GM19023 (cell line): ENCODE measurements at regions not wholly inside any gene's neighbourhood (a gene's known extent, or its start where the extent isn't known, plus 50 kb on each side); places are given as distances from the start of the nearest gene placed in this dataset.
"Not testable (repeated sequence)": the region's sequence is repeated elsewhere in the genome, so short reads cannot be mapped to it uniquely, and the experiment has no call there.

ENCODE experiments used
- ATAC-seq: cut with Tn5 transposase; IDR thresholded peaks from one replicate; pipeline ENCODE4 v1.9.1; 2021; ENCODE audit warnings: mild to moderate bottlenecking, moderate library complexity; ENCODE audit not compliant: unreplicated experiment

DNA sequence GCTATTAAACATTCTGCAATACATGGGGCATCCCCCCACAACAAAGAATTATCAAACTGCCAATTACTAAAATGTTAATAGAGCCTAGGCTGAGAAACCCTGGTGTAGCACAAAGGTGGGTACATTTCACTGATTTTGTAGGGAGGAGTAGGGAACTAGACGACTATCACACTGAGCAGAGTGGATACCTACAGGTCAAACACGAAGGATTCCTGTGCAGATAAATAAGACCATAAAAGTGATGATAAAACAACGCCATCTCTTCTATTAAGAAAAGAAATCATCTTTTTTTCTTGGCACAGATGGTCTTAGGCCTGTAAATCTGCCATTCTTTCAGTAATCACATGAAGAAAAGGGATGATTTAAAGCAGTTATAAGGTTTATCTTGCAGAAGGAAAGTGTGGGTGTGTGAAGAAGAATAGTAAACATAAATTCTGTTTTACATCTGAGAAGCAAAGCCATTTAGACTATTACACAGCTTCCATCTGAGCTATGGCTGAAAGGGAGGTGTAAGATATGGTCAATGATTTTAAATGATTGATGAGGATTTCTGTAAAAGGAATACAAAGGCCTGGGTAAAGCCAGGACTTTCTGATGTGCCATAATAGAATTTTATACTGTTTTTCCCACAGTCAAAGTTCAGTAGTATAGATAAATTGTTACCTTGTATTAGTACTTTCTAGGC is 429.4 kb upstream of the GOT2 start:
- no peak for ATAC-seq

DNA sequence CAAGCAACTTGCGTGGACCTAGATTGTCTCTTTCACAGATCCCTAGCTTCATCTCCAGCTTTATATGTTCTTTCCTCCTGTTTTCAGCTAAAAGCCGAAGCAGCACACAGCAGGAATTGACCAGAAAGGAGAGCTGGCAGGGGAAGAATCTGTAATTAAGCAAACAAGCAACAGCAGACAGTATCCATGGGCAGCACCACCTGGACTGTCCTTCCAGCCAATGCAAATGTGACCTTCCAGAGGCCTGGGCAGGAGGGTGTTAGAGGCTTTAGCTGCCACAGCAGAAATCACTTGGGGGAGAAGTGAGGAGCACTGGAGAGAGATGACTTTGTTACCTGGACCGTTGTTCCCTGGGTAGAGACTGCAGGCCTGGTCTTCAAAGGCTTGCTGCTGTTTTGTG is 427.6 kb upstream of the GOT2 start:
- no peak for ATAC-seq

DNA sequence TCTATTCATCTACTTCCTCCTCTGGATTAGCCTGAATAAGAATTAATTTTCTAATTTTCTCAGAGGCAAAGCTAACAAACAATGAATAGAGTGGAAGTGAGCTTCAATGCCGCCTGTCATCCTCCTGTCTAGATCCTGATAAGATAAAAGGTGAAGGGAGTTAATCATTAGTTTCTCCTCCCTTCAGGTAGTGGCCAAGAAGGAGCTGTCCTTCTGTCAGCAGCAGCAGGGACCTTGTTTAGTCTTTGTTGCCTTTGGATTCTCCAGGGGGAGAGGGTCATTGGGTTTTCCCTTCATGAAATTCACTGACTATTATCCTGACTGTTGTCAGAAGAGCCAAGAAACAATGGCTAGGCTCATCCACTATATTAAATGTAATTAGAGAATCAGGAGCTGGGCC is 420.2 kb upstream of the GOT2 start:
- ATAC-seq = no peak

DNA sequence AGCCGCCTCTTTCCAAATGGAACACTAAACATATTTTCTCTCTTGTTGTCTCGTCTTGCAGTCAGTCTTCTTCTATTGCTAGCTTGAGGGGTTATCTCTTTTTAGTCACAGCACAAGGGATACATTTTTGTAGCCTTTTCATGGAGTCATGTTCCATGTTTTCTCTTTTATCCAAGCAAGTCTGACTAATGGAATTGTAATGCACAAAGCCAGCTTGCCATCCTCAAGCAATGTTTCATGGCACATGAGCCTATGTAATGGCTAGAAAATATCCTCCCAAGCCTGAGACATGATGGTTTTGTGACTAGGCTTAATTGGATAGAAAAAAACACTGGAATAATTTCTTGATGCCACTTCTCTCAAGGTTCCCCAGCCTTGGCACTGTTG is 414.6 kb upstream of the GOT2 start:
- ATAC-seq = no peak

DNA sequence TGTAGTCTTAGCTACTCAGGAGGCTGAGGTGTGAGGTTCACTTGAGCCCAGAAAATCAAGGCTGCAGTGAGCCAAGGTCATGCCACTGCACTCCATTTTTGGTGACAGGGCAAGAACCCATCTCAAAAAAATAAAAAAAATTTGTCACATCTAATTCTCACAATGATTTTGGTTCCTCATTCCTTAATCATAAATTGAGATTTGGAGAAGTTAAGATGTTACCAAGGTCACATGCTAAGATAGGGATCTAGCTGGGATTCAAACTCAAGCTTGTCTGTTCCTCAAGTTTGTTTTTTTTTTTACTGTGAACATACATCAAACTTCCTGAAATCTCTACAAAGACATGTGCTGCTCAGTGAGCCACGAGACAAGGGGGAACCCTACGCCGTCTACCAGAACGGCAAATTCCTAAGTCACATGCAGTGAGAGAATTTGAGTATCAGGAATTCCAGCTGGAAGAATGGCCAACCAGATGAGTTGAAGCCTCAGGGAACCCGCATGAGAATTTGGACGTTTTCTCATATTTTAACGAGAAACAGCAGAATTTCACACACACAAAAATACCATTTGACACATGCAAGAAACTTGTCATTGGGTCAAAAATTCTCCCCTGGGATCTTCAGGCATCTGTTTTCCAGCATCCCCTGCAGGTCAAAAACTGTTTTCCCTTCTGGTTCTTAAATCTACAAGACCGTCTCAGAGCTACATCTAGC is 414.1 kb upstream of the GOT2 start:
- no peak for ATAC-seq

DNA sequence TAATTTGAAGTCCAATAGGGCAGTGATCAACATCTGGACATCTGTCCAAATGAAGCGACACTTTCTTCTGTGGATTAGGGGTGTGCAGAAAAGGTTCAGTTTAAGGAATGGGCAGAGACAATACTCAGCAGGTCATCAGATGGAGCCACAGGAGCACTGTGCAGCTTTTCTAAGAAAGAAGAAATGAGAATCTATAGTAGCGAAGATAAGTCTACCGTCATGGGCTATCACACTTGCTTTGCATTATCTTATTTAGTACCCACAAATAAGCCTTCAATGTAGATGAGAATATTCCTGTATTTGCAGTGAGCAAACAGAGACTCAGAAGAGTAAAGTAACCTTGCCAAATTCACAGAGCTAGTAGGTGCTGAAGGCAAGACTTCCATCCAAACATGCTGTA is 412.0 kb upstream of the GOT2 start:
- no peak for ATAC-seq

DNA sequence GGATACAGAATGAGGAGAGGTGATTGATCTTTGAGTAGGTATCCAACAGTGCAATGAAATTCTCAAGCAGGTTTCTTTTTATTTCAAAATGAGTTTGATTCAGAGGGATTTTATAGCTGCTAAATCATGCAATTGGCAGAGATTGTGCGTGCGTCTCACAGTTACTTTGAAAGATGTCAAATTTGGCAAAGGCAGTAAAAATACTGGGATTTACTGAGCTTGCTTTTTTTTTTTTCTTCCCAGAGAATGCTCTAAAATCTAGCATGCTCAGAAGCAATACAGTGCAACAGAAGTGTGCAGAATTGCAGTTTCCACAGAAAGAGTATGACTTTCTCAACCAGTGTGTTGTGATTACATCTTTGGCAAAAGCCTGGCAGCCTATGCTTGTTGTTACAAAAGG is 410.7 kb upstream of the GOT2 start:
- ATAC-seq = no peak

DNA sequence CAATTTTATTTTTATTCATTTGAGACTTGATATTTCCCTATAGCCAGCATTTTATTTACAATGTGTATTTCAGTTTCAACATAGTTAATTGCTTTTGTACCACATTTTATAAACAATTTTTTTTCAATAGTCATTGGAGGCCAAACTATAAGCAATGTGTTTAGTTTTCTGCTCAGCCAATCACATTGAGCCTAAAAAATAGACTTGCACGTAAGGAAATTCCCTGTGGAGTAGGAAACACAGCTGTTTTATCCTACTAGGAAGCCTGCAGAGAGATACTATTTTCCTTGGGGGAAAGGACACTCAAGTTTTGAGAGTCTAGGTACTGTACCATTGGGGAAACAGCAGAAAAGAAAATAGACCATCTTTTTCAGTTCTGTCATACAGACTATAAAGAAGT is 410.2 kb upstream of the GOT2 start:
- no peak for ATAC-seq

DNA sequence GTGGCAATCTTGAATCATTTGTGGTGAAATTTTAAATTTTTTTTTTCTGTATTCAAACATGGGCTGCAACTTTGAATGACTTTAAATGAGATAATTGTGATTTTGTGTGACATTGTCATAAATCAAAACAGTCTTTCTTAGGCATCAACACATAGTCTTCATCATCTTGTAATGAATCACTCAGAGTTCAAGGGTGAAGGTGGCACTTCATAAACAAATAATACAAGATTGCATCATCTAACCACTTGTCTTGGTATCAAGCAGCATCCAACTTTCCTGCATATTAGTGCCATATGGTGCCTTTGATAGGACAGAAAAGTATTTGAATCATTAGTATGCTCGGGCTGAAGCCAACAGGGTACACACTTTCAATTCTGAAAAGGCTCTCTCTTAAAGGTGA is 392.4 kb upstream of the GOT2 start:
- ATAC-seq = no peak

DNA sequence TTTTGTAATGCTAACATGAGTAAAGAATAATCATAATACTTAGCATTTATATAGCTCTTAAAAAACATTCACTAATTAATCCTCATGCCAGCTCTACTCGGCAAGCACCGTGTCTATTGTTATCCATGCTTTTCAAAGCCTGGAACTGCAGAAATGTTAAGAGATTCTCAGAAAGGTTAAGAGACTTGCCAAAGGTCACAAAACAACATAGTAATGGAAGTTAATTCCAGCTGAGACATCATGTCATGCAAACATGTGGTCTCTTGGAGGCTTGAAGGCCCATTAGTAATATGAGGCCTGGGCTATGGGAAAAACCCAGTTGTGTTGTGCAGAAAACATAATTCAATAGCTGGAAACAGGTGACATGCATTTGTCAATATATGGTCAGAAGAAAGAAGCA is 389.9 kb upstream of the GOT2 start:
- ATAC-seq = no peak

DNA sequence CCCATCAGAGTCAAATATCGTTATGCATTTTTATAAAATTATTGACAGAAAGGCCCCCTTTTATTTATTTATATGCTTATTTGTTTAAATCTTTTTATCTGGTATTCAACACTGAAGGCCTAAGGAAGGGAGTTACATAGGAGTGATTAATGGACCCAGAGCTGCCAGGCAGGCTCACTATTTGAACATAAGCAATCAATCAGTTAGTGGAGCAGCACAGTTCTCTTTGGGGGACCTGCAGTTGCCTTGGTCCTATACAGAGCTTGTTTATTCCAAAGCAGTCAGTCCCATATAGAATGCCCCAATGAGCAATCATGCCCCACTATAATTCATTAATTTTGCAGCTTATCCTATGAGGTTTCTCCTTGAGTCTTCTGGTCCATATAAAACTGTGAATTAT is 389.4 kb upstream of the GOT2 start:
- ATAC-seq = no peak

DNA sequence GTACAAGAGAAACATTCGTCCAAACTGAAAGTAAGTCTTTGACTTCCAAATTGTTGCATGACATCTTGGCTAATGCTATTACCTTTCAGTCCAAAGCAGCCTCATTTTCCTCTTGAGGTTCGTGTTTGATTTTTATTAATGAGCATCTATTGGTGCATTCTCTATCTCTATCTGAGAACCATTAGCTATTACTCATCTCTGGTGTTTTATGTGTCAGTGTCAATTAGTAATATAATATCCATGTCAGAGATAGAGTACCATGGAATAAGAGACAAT is 388.1 kb upstream of the GOT2 start:
- no peak for ATAC-seq

DNA sequence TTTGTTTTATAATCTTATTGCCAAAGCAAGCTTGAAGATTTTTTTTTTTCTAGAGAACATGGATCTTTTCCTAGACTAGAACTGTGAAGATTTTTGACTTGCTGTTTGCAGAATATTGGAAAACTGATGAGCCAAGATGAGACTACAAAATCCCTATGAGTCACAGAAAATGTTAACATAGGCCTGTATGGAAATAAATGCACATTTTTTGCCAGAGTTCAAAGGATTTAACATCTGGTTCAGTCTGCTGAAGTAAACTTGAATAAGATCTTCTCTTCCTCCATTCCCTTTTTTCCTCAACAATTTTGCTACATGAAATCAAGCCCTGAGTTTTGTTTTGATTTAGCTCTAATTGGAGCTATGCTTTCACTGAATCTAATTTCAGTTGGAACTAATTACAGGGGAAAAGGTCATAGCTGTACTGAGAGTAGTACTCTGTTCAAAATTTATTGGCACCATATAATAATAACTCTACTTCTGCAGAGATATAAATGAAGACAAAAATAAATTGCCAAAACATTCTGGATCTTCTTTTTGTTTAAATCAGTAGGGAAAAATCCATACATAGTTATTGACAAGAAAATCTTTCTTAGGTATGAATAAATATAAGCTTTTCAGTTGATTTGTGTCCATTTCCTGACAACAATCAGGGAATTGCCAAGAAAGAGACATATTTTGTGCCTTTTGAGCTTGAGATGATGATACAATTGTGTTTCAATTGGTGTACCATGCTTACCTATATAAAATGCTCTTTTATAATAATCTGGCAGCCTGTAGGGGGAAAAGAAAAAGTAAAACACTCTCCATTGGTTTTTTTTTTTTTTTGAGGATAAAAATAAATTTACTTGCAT is 387.5 kb upstream of the GOT2 start:
- no peak for ATAC-seq

DNA sequence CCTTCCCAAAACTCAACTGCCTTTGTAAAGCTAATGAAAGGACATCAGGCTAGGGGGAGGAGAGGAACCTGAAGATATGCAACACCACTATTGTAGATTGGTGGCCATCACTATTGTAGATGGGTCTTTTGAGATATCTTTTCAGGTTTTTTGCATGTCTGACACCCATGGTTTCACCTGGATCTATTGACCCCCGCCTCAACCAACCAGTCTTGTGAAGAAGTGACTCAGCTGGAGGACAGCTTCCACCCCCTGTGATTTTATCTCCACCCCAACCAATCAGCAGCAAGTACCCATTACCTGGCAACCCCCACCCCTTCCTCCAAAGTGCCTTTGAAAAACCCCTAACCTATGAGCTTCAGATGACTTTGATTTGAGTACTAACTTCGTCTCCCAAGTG is 382.6 kb upstream of the GOT2 start:
- ATAC-seq = no peak

DNA sequence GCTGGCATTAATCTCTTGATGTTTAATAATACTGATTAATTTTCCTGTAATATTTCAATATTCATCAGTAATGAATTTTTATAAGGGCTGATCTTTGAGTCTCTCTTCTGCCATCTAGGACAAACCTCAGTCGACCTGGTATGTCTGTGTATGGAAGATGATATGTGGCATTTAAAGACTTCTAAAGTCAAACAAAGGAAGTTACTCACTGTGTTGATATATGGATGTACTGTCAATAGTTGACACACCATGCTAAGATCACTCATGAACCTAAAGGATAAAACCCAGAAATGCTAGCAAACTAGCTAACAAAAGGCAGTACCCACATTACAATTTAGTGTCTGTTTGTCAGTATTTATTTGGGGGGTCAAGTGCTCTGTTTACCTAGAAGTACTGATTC is 380.7 kb upstream of the GOT2 start:
- no peak for ATAC-seq

DNA sequence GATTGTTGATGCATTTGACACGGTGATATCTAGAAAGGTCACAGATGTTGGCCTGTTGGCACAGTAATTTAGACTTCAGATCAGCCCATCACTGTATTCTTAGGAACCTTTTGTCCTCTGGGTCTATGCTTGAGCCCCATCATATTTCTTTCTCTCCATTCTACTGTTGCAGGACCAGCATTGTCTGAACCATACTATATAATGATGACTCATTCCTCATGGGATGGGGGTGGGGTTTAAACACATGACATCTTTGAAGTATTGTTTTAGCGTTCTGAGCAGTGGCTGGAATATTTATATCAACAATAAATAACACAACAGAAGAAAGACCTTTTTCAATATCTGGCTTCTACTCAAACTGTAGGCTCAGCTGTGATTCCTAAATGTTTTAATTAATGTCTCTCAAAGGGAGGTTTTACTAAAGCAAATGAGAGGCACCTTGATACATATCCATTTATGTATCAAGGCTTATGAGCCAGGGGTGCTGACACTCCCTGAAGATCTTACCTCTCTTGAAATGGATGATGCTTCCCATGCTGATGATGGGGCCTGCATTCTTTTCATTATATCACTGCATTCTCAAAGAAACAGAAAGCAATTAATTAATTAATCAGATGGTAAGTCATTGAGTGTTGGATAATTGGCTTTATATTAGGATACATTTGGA is 379.0 kb upstream of the GOT2 start:
- no peak for ATAC-seq

DNA sequence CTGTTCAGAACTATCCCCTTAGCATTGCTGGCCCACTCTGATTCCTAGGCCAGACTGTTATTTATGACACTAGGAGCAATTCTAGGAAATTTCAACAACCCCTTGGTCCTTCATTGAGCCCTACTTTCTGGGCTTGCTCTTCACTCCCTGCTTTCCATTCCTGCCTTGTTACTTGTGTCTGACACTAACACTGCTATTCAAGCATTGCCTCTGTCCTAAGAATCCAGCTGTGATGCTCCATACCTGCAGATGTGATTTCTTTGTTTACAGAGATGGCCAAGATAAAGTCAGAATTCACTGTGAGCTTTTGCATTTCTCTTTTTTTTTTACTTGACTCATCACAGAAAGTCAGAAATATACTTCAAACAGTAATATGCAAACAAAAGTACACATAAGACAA is 377.2 kb upstream of the GOT2 start:
- no peak for ATAC-seq

DNA sequence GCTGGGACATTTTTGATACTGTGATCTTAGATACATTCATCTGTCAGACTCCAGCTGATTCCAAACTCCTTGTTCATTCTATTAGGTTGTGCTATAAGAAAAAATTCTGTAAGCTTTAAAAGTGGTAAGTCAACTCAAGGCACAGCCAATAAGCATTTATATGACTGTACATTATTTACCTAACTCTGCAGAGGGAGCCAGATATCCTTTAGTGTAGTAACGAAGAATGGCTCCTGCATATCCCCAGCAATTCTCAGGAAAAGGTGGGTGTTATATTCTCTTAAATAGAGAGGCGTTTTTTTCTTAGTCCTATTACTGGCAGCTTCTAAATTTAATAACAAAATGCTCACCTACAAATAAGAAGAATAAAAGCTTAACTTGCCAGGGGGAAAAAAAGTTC is 374.3 kb upstream of the GOT2 start:
- ATAC-seq = no peak

DNA sequence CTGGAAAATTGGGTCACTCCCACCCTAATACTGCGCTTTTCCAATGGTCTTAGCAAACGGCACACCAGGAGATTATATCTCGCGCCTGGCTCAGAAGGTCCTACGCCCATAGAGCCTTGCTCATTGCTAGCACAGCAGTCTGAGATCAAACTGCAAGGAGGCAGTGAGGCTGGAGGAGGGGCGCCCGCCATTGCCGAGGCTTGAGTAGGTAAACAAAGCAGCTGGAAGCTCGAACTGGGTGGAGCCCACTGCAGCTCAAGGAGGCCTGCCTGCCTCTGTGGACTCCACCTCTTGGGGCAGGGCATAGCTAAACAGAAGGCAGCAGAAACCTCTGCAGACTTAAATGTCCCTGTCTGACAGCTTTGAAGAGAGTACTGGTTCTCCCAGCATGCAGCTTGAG is 362.6 kb upstream of the GOT2 start:
- ATAC-seq = not testable (repeated sequence)

DNA sequence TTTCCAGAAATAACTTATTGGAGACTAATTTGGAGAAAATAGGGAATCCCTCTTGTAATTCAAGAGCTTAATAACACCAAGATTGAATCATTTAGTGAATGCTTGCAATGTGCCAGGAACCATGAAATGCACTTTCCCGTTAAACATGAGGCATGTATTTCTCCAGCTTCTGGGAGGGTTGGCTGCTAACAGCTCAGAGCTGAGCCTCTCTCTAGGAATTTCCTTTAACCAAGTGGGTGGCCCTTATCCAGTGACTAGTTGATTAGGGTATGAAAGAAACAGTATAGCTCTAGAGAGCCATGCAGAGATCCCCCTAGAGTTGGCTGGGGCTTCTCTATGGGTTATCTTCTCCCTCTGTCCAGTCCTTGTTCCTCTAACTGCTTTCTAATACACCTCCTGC is 356.4 kb upstream of the GOT2 start:
- ATAC-seq = no peak

DNA sequence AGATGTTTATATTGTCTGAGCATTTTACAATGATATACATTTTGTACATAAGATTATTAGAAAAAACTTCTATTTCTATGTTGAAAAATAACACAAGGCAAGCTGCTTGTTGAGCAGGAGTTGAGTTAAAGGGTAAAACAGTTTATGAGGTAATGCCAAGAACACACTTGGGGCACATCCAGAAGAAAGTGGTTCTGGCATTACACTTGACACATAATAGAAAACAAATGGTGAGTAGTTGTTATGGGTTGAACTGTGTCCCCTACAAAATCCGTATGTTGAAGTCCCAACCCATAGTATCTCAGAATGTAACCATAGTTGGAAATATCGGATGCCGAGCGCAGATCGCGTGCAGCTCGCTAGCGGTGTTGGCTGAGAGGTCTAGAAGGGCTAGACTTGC is 354.3 kb upstream of the GOT2 start:
- ATAC-seq = no peak

DNA sequence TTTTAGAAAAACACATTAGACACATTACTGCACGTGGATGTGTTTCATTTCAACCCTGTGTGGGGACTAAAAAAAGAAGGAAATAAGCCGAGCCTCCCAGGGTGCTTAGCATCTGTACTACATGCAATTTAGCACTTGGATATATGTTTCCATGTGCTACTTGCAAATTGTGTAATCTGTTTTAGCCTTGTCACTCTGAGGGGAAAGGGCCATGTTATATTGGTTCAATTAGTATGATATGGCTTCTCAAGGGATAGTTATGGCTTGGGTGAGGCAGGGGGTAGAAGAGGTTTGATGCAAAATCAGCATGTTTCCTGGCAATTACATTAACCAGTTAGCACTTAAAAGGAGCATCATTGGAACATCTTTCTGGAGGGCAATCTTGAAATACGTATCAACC is 353.5 kb upstream of the GOT2 start:
- ATAC-seq = no peak
